T-helper 9 cell (primary cell): ENCODE measurements at regions not wholly inside any gene's neighbourhood (a gene's known extent, or its start where the extent isn't known, plus 50 kb on each side); places are given as distances from the start of the nearest gene placed in this dataset.
"Not testable (repeated sequence)": the region's sequence is repeated elsewhere in the genome, so short reads cannot be mapped to it uniquely, and the experiment has no call there.

Experiments used
- DNase-seq: peaks from one replicate; pipeline ENCODE4 v3.0.0-alpha.2; 2020

DNA sequence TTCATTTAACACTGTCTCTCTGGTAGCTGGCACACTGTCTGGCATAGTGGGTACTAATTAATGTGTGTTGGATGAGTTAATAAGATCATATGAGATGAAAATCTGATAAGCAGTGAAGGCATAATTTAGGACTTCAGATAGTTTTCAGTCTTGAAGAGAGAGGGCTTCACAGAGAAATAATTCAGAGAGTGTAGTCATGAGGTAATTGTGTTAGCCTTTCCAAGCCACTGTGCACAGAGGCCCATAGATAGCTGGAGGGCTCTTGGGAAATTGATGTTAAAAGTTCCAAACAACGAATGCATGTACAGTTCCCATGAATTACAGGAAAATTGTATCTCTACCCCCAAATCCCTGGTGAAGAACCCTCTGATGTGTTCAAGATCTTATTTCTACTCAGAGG lies 133.8 kb upstream of the HMGA2 start:
- no peak for DNase-seq

DNA sequence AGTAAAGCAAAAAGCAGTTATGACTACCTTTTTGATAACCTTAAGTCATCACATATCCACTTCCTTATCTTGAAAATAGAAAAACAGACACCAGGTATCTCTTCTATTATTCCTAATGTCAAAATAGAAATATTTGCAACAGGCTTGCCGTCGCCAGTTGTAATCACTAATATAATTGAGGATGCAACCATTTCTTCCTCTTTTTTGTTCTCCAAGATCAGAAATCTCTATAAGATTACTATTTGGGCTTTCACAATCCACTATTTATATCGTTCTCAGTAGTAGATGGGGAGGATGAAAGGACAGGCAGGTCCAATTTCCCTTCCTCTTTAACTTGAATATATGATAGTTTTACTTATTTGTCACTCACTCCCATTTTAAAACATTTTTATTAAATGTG lies 130.2 kb upstream of the HMGA2 start:
- DNase-seq = no peak

DNA sequence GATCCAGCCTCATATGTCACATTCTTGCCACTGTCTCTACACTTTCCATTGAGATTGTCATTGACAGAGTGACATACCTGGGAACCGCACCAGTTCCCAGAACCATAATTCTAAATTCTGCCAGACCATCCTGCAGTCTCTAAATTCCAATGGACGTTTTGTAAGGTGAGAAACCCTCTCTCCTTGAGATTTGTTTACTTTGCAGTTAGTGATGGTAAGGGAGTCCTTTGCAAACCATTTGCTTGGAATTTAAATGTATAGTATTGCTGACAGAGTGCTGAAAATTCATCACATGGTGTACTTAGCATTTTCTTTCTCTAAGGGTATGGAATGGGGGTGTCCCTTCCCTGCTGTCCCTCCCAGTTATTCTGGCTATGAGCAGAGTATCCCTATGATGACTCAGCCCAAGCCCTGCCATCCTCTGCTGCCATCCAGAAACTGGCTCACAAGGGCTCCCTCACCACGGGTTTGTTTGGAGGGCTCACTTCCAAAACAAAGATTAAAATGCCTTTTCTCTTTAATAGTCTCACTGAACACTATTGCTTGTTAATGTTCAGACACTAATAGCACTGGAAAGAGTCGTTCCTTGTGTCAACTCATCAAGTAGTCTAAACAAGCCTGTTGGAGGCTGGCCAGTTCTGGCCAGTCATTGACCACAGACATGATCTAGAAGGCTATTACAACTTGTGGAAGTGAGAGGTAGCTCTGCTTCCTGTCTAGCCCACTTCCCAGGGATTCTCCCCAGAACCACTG lies 129.0 kb upstream of the HMGA2 start:
- DNase-seq = no peak

DNA sequence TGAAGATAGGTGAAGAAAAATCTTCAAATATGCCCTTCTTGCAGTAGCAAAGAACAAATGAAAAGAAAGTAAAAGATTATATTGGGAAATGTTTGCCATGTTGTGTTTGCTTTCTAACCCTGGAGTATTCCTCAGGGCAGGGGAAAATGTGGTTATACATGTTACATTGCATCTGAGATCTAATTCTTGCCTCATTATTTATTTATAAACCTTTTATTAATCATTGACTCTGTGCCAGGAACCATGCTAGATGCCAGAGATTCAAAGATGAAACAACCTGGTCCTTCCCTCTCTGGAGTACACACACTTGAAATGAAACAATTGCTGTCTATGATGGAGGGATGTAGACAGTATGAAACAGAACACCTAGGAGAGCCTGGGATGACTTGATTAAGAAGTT lies 128.1 kb upstream of the HMGA2 start:
- no peak for DNase-seq

DNA sequence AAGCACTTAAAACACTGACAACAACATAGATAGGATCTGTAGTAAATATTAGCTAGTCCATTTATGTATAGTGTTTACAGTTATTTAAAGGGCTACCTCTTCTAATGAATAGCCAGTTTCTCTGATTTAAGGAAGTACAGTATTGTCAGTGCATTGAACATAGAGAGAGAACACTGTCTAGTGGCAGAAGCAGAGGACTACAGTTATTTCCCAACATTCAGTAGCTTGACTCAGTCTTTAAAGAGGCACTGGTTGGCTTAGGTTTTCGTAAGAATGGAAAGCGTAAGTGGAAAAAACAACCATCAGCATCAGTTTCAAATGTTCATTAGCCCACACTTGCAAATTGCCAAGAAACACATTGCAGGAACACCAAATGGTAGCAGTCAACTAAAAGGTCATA lies 125.0 kb upstream of the HMGA2 start:
- no peak for DNase-seq

DNA sequence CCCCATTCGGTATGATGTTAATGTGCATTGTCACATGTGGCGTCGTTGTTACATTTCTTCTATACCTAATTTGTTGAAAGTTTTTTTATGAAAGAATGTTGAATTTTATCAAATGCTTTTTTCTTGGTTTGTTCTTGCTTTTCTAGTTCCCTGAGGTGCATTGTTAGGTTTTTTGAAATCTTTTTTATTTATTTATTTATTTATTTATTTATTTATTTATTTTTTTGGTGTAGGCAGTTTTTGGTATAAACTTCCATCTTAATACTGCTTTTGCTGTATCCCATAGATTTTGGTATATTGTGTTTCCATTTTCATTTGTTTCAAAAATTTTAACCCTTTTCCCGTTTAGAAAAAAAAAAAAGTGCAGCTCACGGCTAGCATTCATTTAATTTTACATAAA lies 121.1 kb upstream of the HMGA2 start:
- DNase-seq = no peak

DNA sequence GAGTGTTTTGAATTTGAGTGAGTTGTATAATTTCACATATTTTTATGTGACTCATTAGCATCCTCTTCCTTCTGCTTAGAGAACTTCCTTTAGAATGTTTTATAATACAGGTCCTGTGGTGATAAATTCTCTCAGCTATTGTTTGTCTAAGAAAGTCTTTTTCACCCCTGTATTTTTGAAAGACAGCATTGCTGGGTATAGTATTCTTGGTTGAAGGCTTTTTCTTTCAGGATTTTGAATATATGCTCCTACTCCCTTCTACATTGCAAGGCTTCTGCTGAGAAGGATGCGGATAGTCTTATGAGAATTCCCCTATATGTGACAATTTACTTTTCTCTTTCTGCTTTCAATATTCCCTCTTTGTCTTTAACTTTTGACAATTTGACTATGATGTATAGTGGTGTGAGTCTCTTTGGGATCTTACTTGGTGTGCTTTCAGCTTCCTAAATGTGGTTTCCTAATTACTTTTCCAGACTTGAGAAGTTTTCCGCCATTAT lies 118.9 kb upstream of the HMGA2 start:
- no peak for DNase-seq

DNA sequence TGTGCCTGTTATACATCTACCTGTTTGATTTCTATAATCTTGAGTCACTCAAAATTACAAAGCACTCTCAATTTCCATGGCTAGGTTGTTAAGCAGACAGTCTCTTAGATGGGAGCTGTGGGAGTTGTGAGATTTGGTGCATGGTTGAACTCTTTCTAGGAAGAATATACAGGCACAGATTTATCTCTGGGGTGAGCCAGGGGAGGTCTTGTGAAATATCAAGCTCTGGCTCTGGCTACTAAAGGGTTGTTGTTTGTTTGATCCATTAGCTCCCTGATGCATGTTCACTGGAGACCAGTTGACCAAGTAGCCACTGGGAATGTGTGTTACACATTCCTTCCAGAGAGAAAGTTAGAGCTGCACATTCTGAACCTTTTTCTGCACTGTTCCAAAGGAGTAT lies 117.2 kb upstream of the HMGA2 start:
- no peak for DNase-seq

DNA sequence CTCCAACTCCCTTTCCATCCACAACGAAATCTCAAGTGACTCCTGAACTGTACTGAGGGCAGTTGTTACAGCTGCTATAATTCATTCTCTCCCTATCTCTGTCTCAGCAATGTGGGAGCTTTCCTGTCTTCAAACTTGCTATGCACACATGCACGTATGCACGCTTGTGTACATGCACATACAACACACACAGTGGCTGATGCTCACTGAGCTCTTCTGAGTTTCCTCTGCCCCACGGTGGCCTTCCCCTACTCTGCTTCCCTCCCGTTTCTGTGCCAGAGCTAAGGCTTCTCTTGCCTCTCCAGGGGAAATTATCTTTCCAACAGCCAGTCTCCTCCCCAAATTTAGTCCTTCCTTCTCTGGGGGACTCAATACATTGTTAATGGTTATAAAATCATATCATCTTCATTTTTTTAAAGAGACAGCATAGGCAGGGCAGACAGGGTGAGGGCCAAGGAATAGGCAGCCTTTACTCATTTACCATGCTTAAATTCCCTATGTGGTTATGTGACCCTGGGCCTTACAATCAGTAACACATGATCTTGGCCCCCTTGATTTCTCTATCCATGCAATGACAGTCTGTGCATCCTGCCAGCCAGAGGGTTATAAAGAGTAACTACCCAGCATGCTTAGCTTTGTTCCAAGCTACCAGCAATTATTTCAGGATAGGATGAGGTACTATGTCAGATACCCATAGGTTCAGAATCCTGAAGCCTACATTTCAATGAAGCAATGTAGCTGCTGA lies 111.9 kb upstream of the HMGA2 start:
- DNase-seq = no peak

DNA sequence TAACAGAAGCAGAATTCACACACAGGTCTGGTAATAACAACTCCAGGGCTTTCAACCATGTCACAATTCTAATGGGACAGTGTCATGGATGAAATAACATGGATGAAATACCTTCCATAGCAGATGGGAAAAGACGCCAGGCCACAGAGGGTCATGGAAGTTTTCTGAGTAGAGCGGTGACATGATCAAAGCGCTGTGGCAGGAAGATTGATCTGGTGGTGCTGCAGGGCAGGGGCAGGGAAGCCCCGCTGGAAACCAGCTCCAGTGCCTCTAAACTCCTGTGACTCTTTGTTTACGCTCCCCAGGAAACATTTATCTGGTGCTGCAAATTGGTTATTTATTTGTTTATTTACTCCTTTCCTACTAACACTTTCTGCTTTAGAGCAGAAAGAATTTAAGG lies 108.3 kb upstream of the HMGA2 start:
- DNase-seq = no peak

DNA sequence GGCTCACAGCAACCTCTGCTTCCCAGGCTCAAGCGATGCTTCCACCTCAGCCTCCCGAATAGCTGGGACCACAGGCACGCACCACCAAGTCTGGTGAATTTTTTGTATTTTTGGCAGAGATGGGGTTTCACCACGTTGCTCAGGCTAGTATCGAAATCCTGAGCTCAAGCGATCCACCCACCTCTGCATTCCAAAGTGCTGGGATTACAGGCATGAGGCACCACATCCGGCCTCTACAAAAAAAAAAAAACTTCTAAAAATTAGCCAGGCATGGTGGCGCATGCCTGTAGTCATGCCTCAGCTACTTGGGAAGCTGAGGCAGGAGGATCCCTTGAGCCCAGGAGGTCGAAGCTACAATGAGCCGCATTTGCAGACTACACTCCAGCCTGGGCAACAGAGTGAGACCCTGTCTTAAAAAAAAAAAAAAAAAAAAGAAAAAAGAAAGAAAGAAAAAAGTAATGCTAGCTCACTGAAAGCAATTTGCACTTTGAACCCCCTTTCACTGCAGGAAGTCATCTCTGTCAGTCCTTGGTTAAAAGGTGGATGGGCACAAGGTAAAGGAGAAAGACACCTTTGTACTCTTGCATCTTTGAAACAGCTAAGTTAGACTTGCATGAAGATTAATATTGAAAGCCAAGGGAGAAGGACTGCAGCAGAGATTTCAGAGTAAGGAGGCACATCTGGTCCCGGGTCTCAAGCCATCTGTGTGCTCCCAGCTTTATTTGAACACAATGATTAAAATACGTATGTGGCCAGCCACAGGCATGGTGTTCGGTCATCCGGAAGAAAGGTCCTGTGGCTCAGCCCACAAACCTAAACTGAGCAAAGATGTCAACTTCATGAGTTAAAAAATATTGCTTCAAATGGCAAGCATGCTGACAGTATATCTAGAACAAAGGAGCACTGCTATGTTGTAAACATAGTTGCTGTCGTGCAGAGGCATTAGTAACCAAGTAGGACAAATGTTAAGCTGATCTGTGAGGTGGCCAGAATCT lies 103.8 kb upstream of the HMGA2 start:
- no peak for DNase-seq

DNA sequence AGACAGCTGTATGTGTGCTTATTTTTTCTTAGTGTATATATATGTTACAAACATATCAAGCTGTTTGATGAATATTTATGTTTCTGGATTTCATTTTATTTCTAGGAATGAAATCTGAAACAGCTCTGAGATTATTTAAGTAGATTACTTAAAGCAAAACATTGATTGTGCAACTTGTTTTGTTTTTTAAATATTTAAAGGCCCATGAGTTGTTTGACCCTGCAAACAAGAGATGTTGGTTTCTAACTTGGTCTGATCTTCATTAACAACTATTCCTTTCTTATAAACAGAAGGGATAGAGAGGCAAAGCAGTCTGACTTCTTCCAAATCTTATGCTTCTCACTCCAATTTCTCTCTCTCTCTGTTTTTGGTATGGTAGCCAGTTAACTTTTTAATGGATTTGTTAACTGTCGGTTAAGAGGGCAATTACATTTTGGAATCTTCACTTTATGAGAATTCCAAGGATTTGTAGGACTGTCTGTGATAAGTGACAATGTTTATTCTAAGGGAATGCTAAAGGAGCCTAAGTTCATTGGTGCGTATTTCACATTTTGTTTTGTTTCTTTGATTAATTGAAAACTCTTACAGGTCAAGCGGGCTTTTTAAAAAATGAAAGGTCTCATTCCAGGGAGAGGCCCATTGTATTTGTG lies 102.6 kb upstream of the HMGA2 start:
- DNase-seq = no peak

DNA sequence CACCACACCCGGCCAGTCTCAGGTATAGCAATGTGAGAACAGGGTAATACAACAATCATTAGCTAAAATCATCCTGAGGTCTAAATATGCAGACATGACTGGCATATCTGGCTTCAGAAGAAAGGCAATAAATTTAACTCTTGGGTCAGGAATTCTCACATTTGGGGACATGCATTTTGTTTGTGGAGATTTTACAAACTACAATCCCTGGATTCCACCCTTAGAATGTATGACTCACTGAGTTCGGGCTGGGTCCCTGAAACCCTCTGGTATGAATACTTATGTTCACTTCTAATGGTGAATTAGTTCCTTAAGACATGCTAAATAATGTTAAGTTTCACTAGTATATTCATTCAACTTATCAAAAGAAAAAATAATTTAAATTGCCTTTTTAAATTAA lies 98.9 kb upstream of the HMGA2 start:
- no peak for DNase-seq

DNA sequence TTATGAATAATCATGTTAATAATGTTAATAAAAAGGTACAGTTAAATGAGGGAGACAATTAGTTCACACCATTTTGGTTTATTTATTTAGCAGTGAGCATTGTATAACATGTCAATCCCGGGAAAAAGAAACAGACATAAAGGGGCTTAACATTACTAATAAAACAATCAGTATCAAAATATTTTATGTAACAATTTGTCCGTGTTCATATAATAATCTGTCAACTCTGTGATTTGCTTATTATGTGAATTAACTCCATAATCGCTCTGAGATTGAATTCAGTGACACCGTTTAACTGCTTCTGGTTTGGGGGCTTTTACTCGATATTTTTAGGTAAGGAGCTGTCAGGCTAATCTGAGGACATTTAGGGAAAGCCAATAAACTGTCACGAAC lies 95.8 kb upstream of the HMGA2 start:
- DNase-seq = no peak

DNA sequence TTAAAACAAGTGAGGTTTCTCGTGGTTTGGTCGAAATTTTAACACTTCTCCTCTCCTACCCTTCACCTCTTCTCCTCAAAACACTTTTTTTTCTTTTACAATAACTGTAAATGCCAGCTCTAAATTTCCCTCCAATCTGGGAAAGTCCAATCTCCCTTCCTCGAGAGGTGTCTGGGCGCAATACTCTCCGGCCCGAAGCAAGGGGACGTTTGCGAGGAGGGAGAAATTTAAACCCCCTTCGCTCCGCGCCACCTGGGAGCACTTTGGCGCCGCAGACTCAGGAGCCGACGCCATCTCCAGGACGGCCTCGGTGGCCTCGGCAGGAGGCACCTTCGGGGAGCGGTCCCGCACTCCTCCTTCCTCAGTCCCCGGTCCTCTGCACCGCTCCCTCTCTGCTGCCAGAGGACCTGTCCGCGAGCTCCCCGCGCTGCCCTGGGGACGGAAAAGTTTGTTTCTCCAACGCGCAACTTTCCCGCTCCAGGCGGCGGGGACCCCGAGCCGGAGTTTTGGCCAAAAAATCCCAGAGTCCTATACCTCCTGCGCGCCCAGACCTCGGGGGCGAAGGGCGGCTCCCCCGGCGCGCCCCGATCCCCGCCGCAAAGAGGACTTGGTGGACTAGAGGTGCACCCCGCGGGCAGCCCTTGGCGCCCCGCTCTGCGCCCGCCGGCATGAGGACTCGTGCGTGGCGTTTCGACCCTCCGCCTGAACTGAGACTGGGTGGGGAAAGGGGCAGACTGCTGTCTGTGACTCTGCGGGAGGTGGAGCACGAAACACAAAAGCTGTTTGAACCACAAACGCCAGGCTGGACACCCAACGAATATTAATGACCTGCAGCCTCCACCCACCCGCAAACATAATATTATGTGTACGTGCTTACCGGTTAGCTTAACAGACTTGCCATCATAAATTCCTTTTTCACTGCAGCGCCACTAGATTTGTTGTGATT lies 95.2 kb upstream of the HMGA2 start:
- no peak for DNase-seq

DNA sequence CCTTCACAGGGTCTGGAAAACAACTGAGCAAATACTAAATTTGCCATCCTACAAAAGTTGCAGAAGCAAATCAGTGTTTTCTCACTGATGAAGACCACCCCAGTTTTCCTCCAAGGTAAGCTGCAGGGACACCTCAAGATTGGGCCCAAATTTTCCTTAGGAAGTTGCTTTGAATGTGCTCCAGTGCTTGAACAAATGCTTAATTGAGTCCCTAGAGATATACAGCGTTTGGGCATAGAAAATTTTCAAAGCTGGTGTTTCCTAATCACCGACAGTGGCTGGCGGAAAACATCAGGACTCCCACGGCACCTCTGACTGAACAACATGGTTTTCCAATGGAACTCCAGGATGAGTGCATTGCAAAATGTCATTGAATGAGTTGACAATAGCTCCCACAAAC lies 92.5 kb upstream of the HMGA2 start:
- no peak for DNase-seq

DNA sequence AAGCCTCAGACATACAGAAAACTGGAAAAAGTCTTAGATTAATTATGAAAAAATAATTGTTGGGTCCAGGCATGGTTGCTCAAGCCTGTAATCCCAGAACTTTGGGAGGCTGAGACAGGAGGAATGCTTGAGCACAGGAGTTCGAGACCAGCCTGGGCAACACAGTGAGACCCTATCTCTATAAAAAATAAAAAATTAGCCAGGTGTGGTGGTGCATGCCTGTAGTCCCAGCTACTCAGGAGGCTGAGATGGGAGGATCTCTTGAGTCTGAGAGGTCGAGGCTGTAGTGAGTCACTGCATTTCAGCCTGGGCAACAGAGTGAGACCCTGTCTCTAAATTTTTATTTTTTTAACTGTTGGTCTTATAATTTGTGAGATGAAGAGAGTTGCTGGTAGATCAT lies 90.6 kb upstream of the HMGA2 start:
- DNase-seq = not testable (repeated sequence)

DNA sequence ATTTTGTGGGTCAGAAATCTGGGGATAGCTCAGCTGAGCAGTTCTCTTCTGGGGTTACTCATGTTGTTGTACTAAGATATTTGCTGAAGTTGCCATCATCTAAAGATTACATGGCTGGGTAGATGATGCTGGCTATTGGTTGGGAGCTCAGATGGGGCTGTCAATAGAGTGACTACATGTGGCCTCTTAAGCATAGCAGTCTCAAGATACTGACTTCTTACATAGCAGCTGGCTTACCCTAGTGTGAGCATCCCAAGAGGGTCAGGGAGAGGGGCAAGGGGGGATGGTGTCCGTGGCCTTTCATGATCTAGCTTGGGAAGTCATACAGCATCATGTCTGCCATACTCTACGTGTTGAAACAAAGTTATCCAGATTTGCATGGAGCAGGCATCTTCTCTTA lies 90.1 kb upstream of the HMGA2 start:
- DNase-seq = no peak

DNA sequence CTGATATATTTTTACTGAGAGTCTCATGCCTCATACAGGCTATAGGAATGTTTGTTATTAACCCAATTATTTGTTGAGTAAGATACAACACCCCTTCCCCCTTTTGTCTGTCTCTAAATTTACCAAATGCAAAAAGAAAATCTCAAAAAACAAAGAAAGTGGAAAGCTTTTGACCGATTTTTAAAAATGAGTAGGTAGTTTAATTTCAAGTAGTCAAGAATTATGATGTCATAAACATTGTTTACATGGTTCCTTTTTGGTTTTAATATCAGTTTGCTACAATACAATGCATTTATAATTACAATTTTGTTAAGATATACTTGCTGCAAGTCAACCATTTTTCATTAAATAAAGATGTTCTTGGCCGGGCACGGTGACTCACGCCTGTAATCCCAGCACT lies 84.7 kb upstream of the HMGA2 start:
- no peak for DNase-seq

DNA sequence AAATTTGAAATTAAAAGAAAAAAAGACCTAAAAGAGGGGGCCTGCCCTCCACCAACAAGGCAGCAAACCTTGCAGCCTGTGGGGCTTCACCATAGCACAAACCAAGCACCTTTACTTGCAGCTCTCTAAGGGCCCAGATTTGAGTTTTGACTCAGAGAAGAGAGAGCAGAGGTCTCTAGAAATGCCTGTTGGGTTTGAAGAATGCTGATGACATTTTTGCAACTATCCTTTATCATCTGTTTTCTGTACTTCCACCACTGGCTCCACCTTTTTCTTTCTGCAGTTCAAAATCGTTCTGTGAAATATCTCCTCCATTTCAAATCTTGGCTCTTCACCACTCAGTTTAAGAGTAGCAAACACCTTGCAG lies 83.8 kb upstream of the HMGA2 start:
- no peak for DNase-seq

DNA sequence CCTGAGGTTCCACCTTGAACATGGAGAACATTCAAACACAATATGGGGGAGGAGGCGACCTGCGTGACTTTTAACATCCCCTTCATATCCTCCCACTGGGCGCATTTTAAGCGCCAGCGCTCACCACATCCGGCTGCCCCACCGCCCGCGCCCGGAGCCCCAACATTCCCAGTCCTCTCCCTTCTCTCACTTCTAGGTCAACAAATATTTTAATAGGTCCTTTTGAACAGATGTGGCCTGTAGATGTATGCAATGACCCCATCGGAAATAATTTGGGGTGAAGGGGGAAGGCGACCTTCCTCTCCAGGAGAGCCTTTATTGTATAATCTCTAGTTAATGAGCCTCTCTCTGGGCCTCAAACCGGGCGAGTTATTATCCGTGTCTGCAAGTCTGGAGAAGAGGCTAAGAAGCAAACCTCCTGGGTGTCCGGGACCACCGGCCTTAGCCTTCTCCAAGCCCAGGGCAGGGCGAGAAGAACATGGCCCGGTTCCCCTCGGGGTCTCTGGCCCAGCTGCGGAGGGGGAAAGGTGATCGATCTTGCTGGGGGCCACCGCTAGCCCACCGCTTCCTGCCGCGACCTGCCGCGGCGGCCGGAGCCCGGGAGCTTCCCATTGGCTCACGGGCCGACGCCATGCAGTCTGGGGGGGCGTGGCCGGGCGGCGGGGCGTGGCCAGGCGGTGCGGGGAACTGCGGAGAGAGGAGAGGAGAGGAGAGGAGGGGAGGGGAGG lies 83.2 kb upstream of the HMGA2 start:
- peak; percentile 8 for DNase-seq
